ENCODE measurements at regions not wholly inside any gene's neighbourhood (a gene's known extent, or its start where the extent isn't known, plus 50 kb on each side); places are given as distances from the start of the nearest gene placed in this dataset.

GRCh38 chr3:81289676-81290075, 471.8 kb downstream of the GBE1 start:
- TF ChIP-seq CTCF (IDR thresholded peaks at IDR 0.05) (no peak), POLR2A (IDR thresholded peaks at IDR 0.05) (no peak)

Measured in esophagus squamous epithelium (tissue), 4 donors.